SK-N-SH treated with all-trans-retinoic acid at 6 μM for 48 hours (cell line): ENCODE measurements at regions not wholly inside any gene's neighbourhood (a gene's known extent, or its start where the extent isn't known, plus 50 kb on each side); places are given as distances from the start of the nearest gene placed in this dataset.

Experiments used
- ATAC-seq: fragments of 200-7000 bp; cut with Tn5 transposase; 3 replicates; pipeline ENCODE4 v1.9.1; 2020; ENCODE audit warnings: mild to moderate bottlenecking, moderate library complexity
- ARNTL ChIP-seq: fragments of 450-650 bp; formaldehyde crosslinking; IDR thresholded peaks from 2 replicates; pipeline ENCODE4 v1.5.0; 2020; ENCODE audit warnings: low read depth, mild to moderate bottlenecking, moderate library complexity, borderline replicate concordance
- BACH2 ChIP-seq: fragments of 250-450 bp; sonication (Bioruptor Pico); IDR thresholded peaks from 2 replicates; pipeline ENCODE4 v1.9.0; 2021; ENCODE audit warnings: mild to moderate bottlenecking, borderline replicate concordance
- CSDC2 ChIP-seq: fragments of 250-450 bp; sonication (Bioruptor Pico); IDR thresholded peaks from 2 replicates; pipeline ENCODE4 v1.5.0; 2020; ENCODE audit warnings: mild to moderate bottlenecking, moderate library complexity
- ESRRG ChIP-seq: fragments of 250-450 bp; sonication (Bioruptor Pico); IDR thresholded peaks from 2 replicates; pipeline ENCODE4 v1.6.1; 2021; ENCODE audit warnings: mild to moderate bottlenecking
- GLIS3 ChIP-seq: fragments of 250-450 bp; sonication (Bioruptor Pico); IDR thresholded peaks from 2 replicates; pipeline ENCODE4 v1.5.0; 2020; ENCODE audit warnings: mild to moderate bottlenecking, moderate library complexity
- ISL1 ChIP-seq: fragments of 250-450 bp; sonication (Bioruptor Pico); IDR thresholded peaks from 2 replicates; pipeline ENCODE4 v2.1.2; 2022; ENCODE audit warnings: mild to moderate bottlenecking, moderate library complexity
- RARB ChIP-seq: fragments of 250-450 bp; sonication (Bioruptor Pico); IDR thresholded peaks from 2 replicates; pipeline ENCODE4 v1.8.0; 2021; ENCODE audit warnings: mild to moderate bottlenecking, moderate library complexity
- SNAI2 ChIP-seq: fragments of 250-450 bp; sonication (Bioruptor Pico); IDR thresholded peaks from 2 replicates; pipeline ENCODE4 v1.5.0; 2020; ENCODE audit warnings: mild to moderate bottlenecking, moderate library complexity
- TCF4 ChIP-seq: fragments of 250-450 bp; sonication (Bioruptor Pico); IDR thresholded peaks from 2 replicates; pipeline ENCODE4 v1.8.0; 2021; ENCODE audit warnings: mild to moderate bottlenecking, moderate library complexity, borderline replicate concordance
- ZC3H10 ChIP-seq: fragments of 250-450 bp; sonication (Bioruptor Pico); IDR thresholded peaks from 2 replicates; pipeline ENCODE4 v1.5.1; 2021; ENCODE audit warnings: mild to moderate bottlenecking, moderate library complexity
- ZFP3 ChIP-seq: fragments of 250-450 bp; sonication (Bioruptor Pico); IDR thresholded peaks from 2 replicates; pipeline ENCODE4 v1.5.0; 2020; ENCODE audit warnings: mild to moderate bottlenecking, moderate library complexity
- ZNF565 ChIP-seq: fragments of 450-650 bp; formaldehyde crosslinking; conservative IDR thresholded peaks from 2 replicates; pipeline ENCODE4 v1.5.0; 2020; ENCODE audit warnings: low read depth, mild to moderate bottlenecking, moderate library complexity
- ZNF70 ChIP-seq: fragments of 450-650 bp; formaldehyde crosslinking; IDR thresholded peaks from 2 replicates; pipeline ENCODE4 v1.5.0; 2020; ENCODE audit warnings: mild to moderate bottlenecking, moderate library complexity
- ZNF8 ChIP-seq: fragments of 450-650 bp; formaldehyde crosslinking; IDR thresholded peaks from 2 replicates; pipeline ENCODE4 v1.5.0; 2020; ENCODE audit warnings: mild to moderate bottlenecking, moderate library complexity
- TF ChIP-seq, protein P1 (sequence below): fragments of 250-450 bp; sonication (Bioruptor Pico); IDR thresholded peaks from 2 replicates; pipeline ENCODE4 v1.8.0; 2020; ENCODE audit warnings: mild to moderate bottlenecking, moderate library complexity, borderline replicate concordance
- TF ChIP-seq, protein P2 (sequence below): fragments of 250-450 bp; sonication (Bioruptor Pico); IDR thresholded peaks from 2 replicates; pipeline ENCODE4 v1.5.0; 2020; ENCODE audit warnings: mild to moderate bottlenecking, moderate library complexity
- TF ChIP-seq, protein P3 (sequence below): fragments of 250-450 bp; sonication (Bioruptor Pico); IDR thresholded peaks from 2 replicates; pipeline ENCODE4 v1.5.1; 2020; ENCODE audit warnings: low read depth, mild to moderate bottlenecking, moderate library complexity

DNA sequence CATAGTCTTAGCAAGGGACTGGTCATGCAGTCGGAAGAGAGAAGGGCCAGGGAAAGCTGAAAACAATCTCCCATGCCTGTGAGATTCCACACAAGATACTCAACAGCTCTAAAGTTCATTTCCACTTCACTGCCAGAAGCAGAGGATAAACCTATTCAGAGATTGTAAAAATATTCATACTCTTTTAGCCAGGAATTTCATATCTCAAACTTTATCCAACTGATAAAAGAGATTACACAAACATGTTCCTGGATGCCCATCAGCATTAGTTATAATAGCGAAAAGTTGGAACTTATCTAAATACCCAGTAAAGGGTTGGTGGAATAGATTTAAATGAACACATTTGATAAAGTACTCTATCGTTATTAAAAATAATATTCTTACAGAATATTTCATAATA lies 75.2 kb upstream of the ARHGEF3 start (continued):
- TF ChIP-seq, protein P1, sequence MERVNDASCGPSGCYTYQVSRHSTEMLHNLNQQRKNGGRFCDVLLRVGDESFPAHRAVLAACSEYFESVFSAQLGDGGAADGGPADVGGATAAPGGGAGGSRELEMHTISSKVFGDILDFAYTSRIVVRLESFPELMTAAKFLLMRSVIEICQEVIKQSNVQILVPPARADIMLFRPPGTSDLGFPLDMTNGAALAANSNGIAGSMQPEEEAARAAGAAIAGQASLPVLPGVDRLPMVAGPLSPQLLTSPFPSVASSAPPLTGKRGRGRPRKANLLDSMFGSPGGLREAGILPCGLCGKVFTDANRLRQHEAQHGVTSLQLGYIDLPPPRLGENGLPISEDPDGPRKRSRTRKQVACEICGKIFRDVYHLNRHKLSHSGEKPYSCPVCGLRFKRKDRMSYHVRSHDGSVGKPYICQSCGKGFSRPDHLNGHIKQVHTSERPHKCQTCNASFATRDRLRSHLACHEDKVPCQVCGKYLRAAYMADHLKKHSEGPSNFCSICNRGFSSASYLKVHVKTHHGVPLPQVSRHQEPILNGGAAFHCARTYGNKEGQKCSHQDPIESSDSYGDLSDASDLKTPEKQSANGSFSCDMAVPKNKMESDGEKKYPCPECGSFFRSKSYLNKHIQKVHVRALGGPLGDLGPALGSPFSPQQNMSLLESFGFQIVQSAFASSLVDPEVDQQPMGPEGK (CRISPR knock-in tag): no peak
- TF ChIP-seq ZNF565 (CRISPR knock-in tag): no peak

DNA sequence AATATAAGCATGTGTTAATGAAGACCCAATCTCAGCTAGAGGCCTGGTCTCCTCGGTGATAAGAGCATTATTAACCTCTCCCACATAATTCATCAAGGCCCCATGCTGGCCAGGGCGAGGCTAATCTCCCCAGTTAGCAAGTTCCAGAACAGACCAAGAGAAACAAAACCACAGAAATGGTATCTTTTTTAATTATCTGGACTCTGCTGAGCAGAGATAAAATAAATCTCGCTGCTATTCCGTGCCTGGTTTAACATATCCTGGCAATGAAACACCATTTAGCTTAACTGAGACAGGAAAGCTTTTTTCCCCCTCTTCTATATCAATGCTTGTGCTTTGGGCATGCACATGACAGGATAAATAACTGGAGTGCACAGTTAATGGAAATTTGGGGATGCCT lies 72.5 kb upstream of the ARHGEF3 start:
- ATAC-seq: peak; percentile 23; the same call in 1 of the 3 replicates
- peak; percentile 74 for TF ChIP-seq ISL1 (CRISPR knock-in tag)
- no peak for TF ChIP-seq CSDC2 (CRISPR knock-in tag)
- TF ChIP-seq TCF4 (CRISPR knock-in tag): peak; percentile 89
- no peak for TF ChIP-seq SNAI2 (CRISPR knock-in tag)

DNA sequence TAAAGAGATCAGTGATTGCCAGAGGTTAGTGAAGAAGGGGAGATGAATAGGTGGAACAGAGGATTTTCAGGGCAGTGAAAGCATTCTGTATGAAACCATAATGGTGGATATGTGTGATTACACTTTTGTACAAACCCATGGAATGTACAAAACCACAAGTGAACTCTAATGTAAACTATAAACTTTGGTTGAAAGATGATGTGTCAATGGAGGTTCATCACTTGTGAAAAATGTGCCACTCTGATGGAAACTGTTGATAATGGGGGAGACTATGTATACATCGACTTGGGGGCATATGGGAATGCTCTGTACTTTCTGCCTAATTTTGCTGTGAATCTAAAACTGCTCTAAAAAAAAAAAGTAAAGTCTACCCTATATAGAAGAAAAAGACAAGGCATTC lies 68.7 kb upstream of the ARHGEF3 start:
- no peak for ATAC-seq
- TF ChIP-seq ESRRG (CRISPR knock-in tag) (no peak), ZNF70 (no peak), ARNTL (no peak), ZFP3 (no peak), RARB (no peak), TCF4 (CRISPR knock-in tag) (no peak), GLIS3 (CRISPR knock-in tag) (no peak), ZNF8 (no peak), ISL1 (CRISPR knock-in tag) (no peak)
- TF ChIP-seq, protein P1 (CRISPR knock-in tag): no peak
- TF ChIP-seq, protein P2, sequence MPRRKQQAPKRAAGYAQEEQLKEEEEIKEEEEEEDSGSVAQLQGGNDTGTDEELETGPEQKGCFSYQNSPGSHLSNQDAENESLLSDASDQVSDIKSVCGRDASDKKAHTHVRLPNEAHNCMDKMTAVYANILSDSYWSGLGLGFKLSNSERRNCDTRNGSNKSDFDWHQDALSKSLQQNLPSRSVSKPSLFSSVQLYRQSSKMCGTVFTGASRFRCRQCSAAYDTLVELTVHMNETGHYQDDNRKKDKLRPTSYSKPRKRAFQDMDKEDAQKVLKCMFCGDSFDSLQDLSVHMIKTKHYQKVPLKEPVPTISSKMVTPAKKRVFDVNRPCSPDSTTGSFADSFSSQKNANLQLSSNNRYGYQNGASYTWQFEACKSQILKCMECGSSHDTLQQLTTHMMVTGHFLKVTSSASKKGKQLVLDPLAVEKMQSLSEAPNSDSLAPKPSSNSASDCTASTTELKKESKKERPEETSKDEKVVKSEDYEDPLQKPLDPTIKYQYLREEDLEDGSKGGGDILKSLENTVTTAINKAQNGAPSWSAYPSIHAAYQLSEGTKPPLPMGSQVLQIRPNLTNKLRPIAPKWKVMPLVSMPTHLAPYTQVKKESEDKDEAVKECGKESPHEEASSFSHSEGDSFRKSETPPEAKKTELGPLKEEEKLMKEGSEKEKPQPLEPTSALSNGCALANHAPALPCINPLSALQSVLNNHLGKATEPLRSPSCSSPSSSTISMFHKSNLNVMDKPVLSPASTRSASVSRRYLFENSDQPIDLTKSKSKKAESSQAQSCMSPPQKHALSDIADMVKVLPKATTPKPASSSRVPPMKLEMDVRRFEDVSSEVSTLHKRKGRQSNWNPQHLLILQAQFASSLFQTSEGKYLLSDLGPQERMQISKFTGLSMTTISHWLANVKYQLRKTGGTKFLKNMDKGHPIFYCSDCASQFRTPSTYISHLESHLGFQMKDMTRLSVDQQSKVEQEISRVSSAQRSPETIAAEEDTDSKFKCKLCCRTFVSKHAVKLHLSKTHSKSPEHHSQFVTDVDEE: no peak

DNA sequence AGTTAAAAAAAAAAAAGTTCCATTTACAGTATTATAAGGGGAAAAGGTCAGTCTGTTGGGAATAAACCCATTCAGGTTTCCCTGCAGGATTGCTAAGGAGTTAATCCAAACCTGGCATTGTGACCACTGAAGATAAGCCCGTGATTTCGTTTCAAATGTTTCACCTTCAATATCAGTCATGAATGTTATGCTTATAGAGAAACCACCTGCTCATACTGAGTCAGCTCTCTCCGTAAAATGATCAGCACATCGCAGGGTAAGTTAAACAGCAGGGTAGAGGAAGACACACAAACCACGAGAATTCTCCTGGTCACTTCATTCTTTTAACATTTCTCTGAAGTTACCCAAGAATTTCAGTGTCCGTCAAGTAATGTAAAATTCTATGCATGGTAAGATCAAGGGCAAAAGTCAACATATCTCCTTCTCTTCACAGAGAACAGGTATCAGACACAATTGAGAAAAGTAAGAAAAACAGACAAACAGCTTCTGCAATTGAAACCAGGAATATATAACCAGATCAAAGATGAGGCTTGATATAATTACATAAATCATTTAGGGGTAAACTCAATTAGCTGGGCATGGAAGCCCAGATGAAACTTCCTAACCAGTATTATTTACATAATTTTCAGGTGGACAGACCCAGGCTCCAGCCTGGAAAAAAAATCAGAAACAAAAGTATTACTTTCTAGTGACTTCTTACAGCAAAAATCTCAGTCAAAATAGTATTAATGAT lies 67.6 kb upstream of the ARHGEF3 start:
- TF ChIP-seq TCF4 (CRISPR knock-in tag) (peak; percentile 43; the same call in 1 of the 2 replicates), ISL1 (CRISPR knock-in tag) (no peak), GLIS3 (CRISPR knock-in tag) (no peak), BACH2 (no peak), ZNF8 (no peak), ESRRG (CRISPR knock-in tag) (no peak)
- ATAC-seq: peak; percentile 77

DNA sequence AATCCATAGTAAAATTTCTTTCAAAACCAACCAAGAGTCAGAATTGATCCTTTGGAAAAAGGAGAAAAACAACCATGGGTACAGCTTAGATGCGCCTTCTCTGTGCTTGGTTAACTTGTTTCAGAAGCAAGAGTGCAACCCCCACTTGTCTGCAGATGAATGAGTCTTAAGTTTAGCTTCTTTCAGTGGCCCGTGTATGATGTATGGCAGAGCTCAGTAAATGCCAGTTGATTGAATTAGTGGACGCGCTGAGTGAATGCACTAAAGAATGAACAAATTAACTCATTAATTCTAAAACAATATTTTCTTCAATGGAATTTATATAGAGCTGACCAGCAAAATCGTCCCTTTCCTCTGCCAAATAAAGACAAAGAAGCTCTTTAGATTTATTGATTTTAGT lies 67.0 kb upstream of the ARHGEF3 start:
- TF ChIP-seq, protein P1 (CRISPR knock-in tag): peak; percentile 62; the same call in 1 of the 2 replicates
- TF ChIP-seq, protein P3, sequence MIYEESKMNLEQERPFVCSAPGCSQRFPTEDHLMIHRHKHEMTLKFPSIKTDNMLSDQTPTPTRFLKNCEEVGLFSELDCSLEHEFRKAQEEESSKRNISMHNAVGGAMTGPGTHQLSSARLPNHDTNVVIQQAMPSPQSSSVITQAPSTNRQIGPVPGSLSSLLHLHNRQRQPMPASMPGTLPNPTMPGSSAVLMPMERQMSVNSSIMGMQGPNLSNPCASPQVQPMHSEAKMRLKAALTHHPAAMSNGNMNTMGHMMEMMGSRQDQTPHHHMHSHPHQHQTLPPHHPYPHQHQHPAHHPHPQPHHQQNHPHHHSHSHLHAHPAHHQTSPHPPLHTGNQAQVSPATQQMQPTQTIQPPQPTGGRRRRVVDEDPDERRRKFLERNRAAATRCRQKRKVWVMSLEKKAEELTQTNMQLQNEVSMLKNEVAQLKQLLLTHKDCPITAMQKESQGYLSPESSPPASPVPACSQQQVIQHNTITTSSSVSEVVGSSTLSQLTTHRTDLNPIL (CRISPR knock-in tag): no peak
- peak; percentile 91 for TF ChIP-seq ISL1 (CRISPR knock-in tag)
- no peak for TF ChIP-seq ZC3H10 (CRISPR knock-in tag)
- no peak for TF ChIP-seq ZNF8
- no peak for TF ChIP-seq RARB
- peak; percentile 91 for ATAC-seq
